ENCODE measurements at regions not wholly inside any gene's neighbourhood (a gene's known extent, or its start where the extent isn't known, plus 50 kb on each side); places are given as distances from the start of the nearest gene placed in this dataset.
"Not testable (repeated sequence)": the region's sequence is repeated elsewhere in the genome, so short reads cannot be mapped to it uniquely, and the experiment has no call there.

- no peak for DNase-seq (ENCODE audit: low read depth, low spot score)
These were observed 262.7 kb downstream of the MATN1 start for GRCh38 chr1:30460661-30461060.

- not testable (repeated sequence) for DNase-seq (ENCODE audit: low read depth, low spot score)
These were observed 264.5 kb downstream of the MATN1 start for GRCh38 chr1:30458730-30459485.

- DNase-seq (ENCODE audit: low read depth, low spot score) = no peak
These were observed 270.5 kb downstream of the MATN1 start for GRCh38 chr1:30452925-30453324.

- no peak for DNase-seq (ENCODE audit: low read depth, low spot score)
These were observed 271.2 kb downstream of the MATN1 start for GRCh38 chr1:30452170-30452569.

GRCh38 chr1:30451532-30452125 is 271.8 kb downstream of the MATN1 start:
- no peak for DNase-seq (ENCODE audit: low read depth, low spot score)

- no peak for DNase-seq (ENCODE audit: low read depth, low spot score)
These were observed 272.6 kb downstream of the MATN1 start for GRCh38 chr1:30450818-30451233.

- DNase-seq (ENCODE audit: low read depth, low spot score) = no peak
These were observed 273.1 kb downstream of the MATN1 start for GRCh38 chr1:30450148-30450817.

- DNase-seq (ENCODE audit: low read depth, low spot score) = no peak
These were observed 273.8 kb downstream of the MATN1 start for GRCh38 chr1:30449428-30450147.

GRCh38 chr1:30449003-30449402 is 274.4 kb downstream of the MATN1 start:
- no peak for DNase-seq (ENCODE audit: low read depth, low spot score)

- DNase-seq (ENCODE audit: low read depth, low spot score) = no peak
These were observed 275.7 kb downstream of the MATN1 start for GRCh38 chr1:30447701-30448100.

GRCh38 chr1:30447080-30447479 is 276.3 kb downstream of the MATN1 start:
- DNase-seq (ENCODE audit: low read depth, low spot score) = no peak

GRCh38 chr1:30446508-30446907 is 276.9 kb downstream of the MATN1 start:
- no peak for DNase-seq (ENCODE audit: low read depth, low spot score)

GRCh38 chr1:30446095-30446494 is 277.3 kb downstream of the MATN1 start:
- no peak for DNase-seq (ENCODE audit: low read depth, low spot score)

GRCh38 chr1:30445449-30445848 is 277.9 kb downstream of the MATN1 start:
- DNase-seq (ENCODE audit: low read depth, low spot score) = no peak

- no peak for DNase-seq (ENCODE audit: low read depth, low spot score)
These were observed 278.5 kb downstream of the MATN1 start for GRCh38 chr1:30444850-30445249.

- DNase-seq (ENCODE audit: low read depth, low spot score) = no peak
These were observed 279.0 kb downstream of the MATN1 start for GRCh38 chr1:30444401-30444800.

- DNase-seq (ENCODE audit: low read depth, low spot score) = not testable (repeated sequence)
These were observed 285.1 kb downstream of the MATN1 start for GRCh38 chr1:30438274-30438673.

- DNase-seq (ENCODE audit: low read depth, low spot score) = no peak
These were observed 286.3 kb downstream of the MATN1 start for GRCh38 chr1:30437059-30437576.

GRCh38 chr1:30427545-30427944 is 295.8 kb downstream of the MATN1 start:
- no peak for DNase-seq (ENCODE audit: low read depth, low spot score)

- DNase-seq (ENCODE audit: low read depth, low spot score) = no peak
These were observed 298.3 kb downstream of the MATN1 start for GRCh38 chr1:30425046-30425445.

- no peak for DNase-seq (ENCODE audit: low read depth, low spot score)
These were observed 299.8 kb downstream of the MATN1 start for GRCh38 chr1:30423570-30423969.

- no peak for DNase-seq (ENCODE audit: low read depth, low spot score)
These were observed 301.1 kb downstream of the MATN1 start for GRCh38 chr1:30422251-30422650.

All from activated CD4-positive, CD25-positive, alpha-beta regulatory T cell treated with anti-CD3 and anti-CD28 coated beads, Interleukin-2, amount 50 U/mL, for 16 hours (primary cell).